ENCODE measurements at regions not wholly inside any gene's neighbourhood (a gene's known extent, or its start where the extent isn't known, plus 50 kb on each side); places are given as distances from the start of the nearest gene placed in this dataset.

GRCh38 chr14:103230021-103230420, 104.0 kb upstream of the EIF5 start:
- no peaks in the 10 kb centered on the region for H3K23me2 ChIP-seq (ENCODE audit: low read depth, low read length)
- WGBS, 2 experiments (ENCODE audit: extremely low coverage in 1 of 2, insufficient coverage in 1 of 2, insufficient read length in 1 of 2, insufficient replicate concordance in 2 of 2, low coverage in 1 of 2, low lambda C conversion rate in 2 of 2, missing lambda C conversion rate in 1 of 2) = 97% methylated on average over 6 of the region's 9 CpGs; no CpG with 5 or more reads in 1 of the 2 experiments
- H2BK12ac ChIP-seq (ENCODE audit: low read depth, low read length) = no peak overlapping the region
- H3K27me3 ChIP-seq (replicated peaks in 1 of 4; ENCODE audit: control insufficient read depth in 3 of 4, extremely low read depth in 1 of 4, insufficient read depth in 3 of 4, low read length in 3 of 4) = no peaks in the 10 kb centered on the region
- H2AK5ac ChIP-seq (ENCODE audit: low read depth, low read length) = no peak overlapping the region
- no peak for FAIRE-seq
- no peak overlapping the region for H3K56ac ChIP-seq (replicated peaks; ENCODE audit: insufficient read length, low read depth, low read length)
- H3K79me1 ChIP-seq (ENCODE audit: low read depth, low read length) = no peaks in the 10 kb centered on the region
- H3K4me3 ChIP-seq (ENCODE audit: extremely low read depth in 1 of 4, insufficient read depth in 2 of 4, low read depth in 3 of 4, low read length in 4 of 4) = no peak overlapping the region
- peak overlapping the region; percentile 68; the same call in 1 of the 2 replicates for H4K8ac ChIP-seq (ENCODE audit: extremely low read depth, insufficient read depth, low read length)
- H4K20me1 ChIP-seq (replicated peaks in 1 of 2; ENCODE audit: control insufficient read depth in 1 of 2, insufficient read depth in 2 of 2, low read length in 2 of 2) = no peaks in the 10 kb centered on the region
- no peak overlapping the region for H3K27ac ChIP-seq (ENCODE audit: low read depth, low read length)
- no peaks in the 10 kb centered on the region for H3K36me3 ChIP-seq (ENCODE audit: control insufficient read depth in 2 of 4, insufficient read depth in 4 of 4, low read length in 3 of 4)
- H3K4me1 ChIP-seq (replicated peaks in 1 of 4; ENCODE audit: control insufficient read depth in 3 of 4, insufficient read depth in 4 of 4, low read length in 3 of 4) = peaks cover 0 to 4% (median 1%) of the 10 kb centered on the region in 4 experiments; a peak in 2 of 7 replicates
- H3K18ac ChIP-seq (ENCODE audit: extremely low read depth, low read length) = no peak overlapping the region
- H3K14ac ChIP-seq (ENCODE audit: insufficient read length) = no peak overlapping the region
- TF ChIP-seq RNF2 (IDR thresholded peaks at IDR 0.05; ENCODE audit: borderline replicate concordance, low read depth, low read length, missing control alignments, poor library complexity, severe bottlenecking) (no peak), TEAD4 (IDR thresholded peaks at IDR 0.05; ENCODE audit: low read depth, low read length) (no peak), GTF2F1 (IDR thresholded peaks at IDR 0.05; ENCODE audit: borderline replicate concordance, low read depth, low read length) (no peak), POLR2AphosphoS5 (IDR thresholded peaks at IDR 0.05; ENCODE audit: low read depth, low read length) (no peak), JUN (IDR thresholded peaks at IDR 0.05; ENCODE audit: low read depth, low read length) (no peak), FOSL1 (IDR thresholded peaks at IDR 0.05; ENCODE audit: insufficient read depth, low read depth, low read length) (no peak), E2F6 (IDR thresholded peaks at IDR 0.05) (no peak), MAFK (IDR thresholded peaks at IDR 0.05; ENCODE audit: low read depth, low read length) (no peak), TAF1 (IDR thresholded peaks at IDR 0.05; ENCODE audit: low read depth, low read length) (no peak), SRF (IDR thresholded peaks at IDR 0.05; ENCODE audit: low read depth, low read length) (no peak), ATF3 (IDR thresholded peaks at IDR 0.05; ENCODE audit: insufficient read depth, low read depth, low read length) (no peak)
- H3K4ac ChIP-seq (replicated peaks; ENCODE audit: insufficient read length, low read depth, low read length) = no peak overlapping the region
- H2BK5ac ChIP-seq (ENCODE audit: low read depth, low read length) = no peak overlapping the region
- no peak overlapping the region for H3K23ac ChIP-seq (ENCODE audit: insufficient read length)
- ChIA-PET POLR2A (ENCODE audit: partially characterized antibody) (no interaction called here), CTCF (ENCODE audit: partially characterized antibody) (interaction anchor here (1.2 kb wide), 1 partner anchor 106 kb away, joined by 3 read pairs; the partner anchor contains the start of gene TNFAIP2)
- no peak overlapping the region for H4K5ac ChIP-seq (ENCODE audit: insufficient read length, low read depth, low read length)
- DNase-seq (ENCODE audit: low read depth in 1 of 2, low spot score in 2 of 2) = no peak
- H2AFZ ChIP-seq (ENCODE audit: low read length) = no peak overlapping the region
- H2BK20ac ChIP-seq (ENCODE audit: low read length) = no peak overlapping the region
- H2BK15ac ChIP-seq (ENCODE audit: low read length) = no peak overlapping the region
- H2BK120ac ChIP-seq (replicated peaks; ENCODE audit: low read depth, low read length) = no peak overlapping the region
- no peaks in the 10 kb centered on the region for H3K9me3 ChIP-seq (ENCODE audit: insufficient read depth in 2 of 2, low read depth in 1 of 2, low read length in 1 of 2)
- H3K4me2 ChIP-seq (ENCODE audit: insufficient read depth in 1 of 2, low read depth in 2 of 2, low read length in 2 of 2) = no peak overlapping the region
- H4K91ac ChIP-seq (replicated peaks; ENCODE audit: insufficient read length, low read length) = no peak overlapping the region
- H3K9ac ChIP-seq (replicated peaks in 1 of 4; ENCODE audit: extremely low read depth in 1 of 4, low read depth in 3 of 4, low read length in 3 of 4) = no peak overlapping the region
- H3K79me2 ChIP-seq (ENCODE audit: control insufficient read depth in 1 of 2, insufficient read depth in 2 of 2, low read length in 2 of 2) = no peaks in the 10 kb centered on the region
